HCT116 (cell line): ENCODE measurements at regions not wholly inside any gene's neighbourhood (a gene's known extent, or its start where the extent isn't known, plus 50 kb on each side); places are given as distances from the start of the nearest gene placed in this dataset.

Experiments used
- ATAC-seq: fragments of 200-7000 bp; cut with Tn5 transposase; 2 replicates; pipeline ENCODE4 v1.9.1; 2020; ENCODE audit warnings: mild to moderate bottlenecking, moderate library complexity
- BruUV-seq: library from RNA; stranded (reverse); fragments of 400-500 nt; replicated peaks from 2 replicates; lab custom pipeline; 2021; lab: Mats Ljungman, UMichigan
- CTCF ChIA-PET: fragments of 300-600 bp; sonication (Branson Sonifier 250); formaldehyde crosslinking; loops from one replicate; lab custom pipeline; 2021; ENCODE audit warnings: antibody characterized with exemption; lab: Charles Lee
- POLR2A ChIA-PET: fragments of 300-600, 350-600 bp; sonication (Branson Sonifier 250); formaldehyde crosslinking; loops from one replicate; lab custom pipeline; 2021; ENCODE audit warnings: antibody characterized with exemption; lab: Charles Lee
- RAD21 ChIA-PET, 2 experiments: fragments of 300-600 bp; sonication (Branson Sonifier 250); formaldehyde crosslinking; loops; one replicate each; lab custom pipeline; 2023; ENCODE audit warnings: low total read pairs in 2 of 2; ENCODE audit not compliant: uncharacterized antibody in 2 of 2, unreplicated experiment in 2 of 2, low non-redundant PET in 1 of 2; lab: Charles Lee
- DNase-seq: peaks from one replicate; pipeline ENCODE4 v3.0.0-alpha.2; 2010; ENCODE audit warnings: low read depth, low spot score
- H2AFZ ChIP-seq: fragments of 200-600 bp; shearing (Covaris generic), sonication (generic); 2 replicates; pipeline ENCODE4 v1.6.1; 2017; ENCODE audit warnings: low read depth, mixed run types, mixed read lengths, antibody characterized with exemption, low read length; ENCODE audit not compliant: poor library complexity, severe bottlenecking
- H3K27ac ChIP-seq: 2 replicates; pipeline ENCODE4 v1.5.1; 2012; ENCODE audit warnings: low read depth, low read length
- H3K27me3 ChIP-seq: fragments of 200-600 bp; sonication (generic); 2 replicates; pipeline ENCODE4 v1.6.1; 2016; ENCODE audit warnings: mixed run types, low read length, mixed read lengths; ENCODE audit not compliant: insufficient read depth
- H3K36me3 ChIP-seq, 2 experiments: fragments of 200-500 bp in 1 of 2; fragments of 200-600 bp in 1 of 2; sonication (Bioruptor generic) in 1 of 2; sonication (generic) in 1 of 2; 2 replicates each; pipeline versions ENCODE4 v1.5.1 to v1.6.1; 2014 to 2016; ENCODE audit warnings: low read length in 2 of 2, inconsistent platforms in 1 of 2, mixed read lengths in 1 of 2, mixed run types in 1 of 2; ENCODE audit not compliant: insufficient read depth in 2 of 2, control insufficient read depth in 1 of 2
- H3K4me1 ChIP-seq, 2 experiments: fragments of 200-600 bp in 1 of 2; sonication (generic) in 1 of 2; 2 replicates each; pipeline versions ENCODE4 v1.5.1 to v1.6.1; 2012 to 2017; ENCODE audit warnings: low read length in 2 of 2, inconsistent platforms in 1 of 2, mild to moderate bottlenecking in 1 of 2, mixed read lengths in 1 of 2, mixed run types in 1 of 2, moderate library complexity in 1 of 2; ENCODE audit not compliant: insufficient read depth in 2 of 2, control insufficient read depth in 1 of 2
- H3K4me2 ChIP-seq: fragments of 200-600 bp; sonication (generic); 2 replicates; pipeline ENCODE4 v1.6.1; 2017; ENCODE audit warnings: mixed run types, low read length, mixed read lengths
- H3K4me3 ChIP-seq, 2 experiments: fragments of 200-600 bp in 1 of 2; sonication (generic) in 1 of 2; replicated peaks in 1 of 2; 2 replicates each; pipeline ENCODE4 v1.5.1; 2011 to 2016; ENCODE audit warnings: low read length in 2 of 2, control low read depth in 1 of 2, low read depth in 1 of 2, mild to moderate bottlenecking in 1 of 2, mixed read lengths in 1 of 2, mixed run types in 1 of 2
- H3K79me2 ChIP-seq: fragments of 200-600 bp; sonication (generic); 2 replicates; pipeline ENCODE4 v1.6.1; 2017; ENCODE audit warnings: mild to moderate bottlenecking, mixed run types, low read length, moderate library complexity, mixed read lengths; ENCODE audit not compliant: insufficient read depth
- H3K9ac ChIP-seq: fragments of 200-600 bp; sonication (generic); 2 replicates; pipeline ENCODE4 v1.6.1; 2016; ENCODE audit warnings: low read length, mixed read lengths
- H3K9me2 ChIP-seq: fragments of 200-600 bp; sonication (generic), shearing (Covaris generic); 2 replicates; pipeline ENCODE4 v1.6.1; 2017; ENCODE audit warnings: mixed run types, mild to moderate bottlenecking, moderate library complexity; ENCODE audit not compliant: insufficient read depth
- H3K9me3 ChIP-seq, 2 experiments: fragments of 200-500 bp in 1 of 2; fragments of 200-600 bp in 1 of 2; sonication (Bioruptor generic) in 1 of 2; sonication (generic) in 1 of 2; 2 replicates each; pipeline ENCODE4 v1.6.1; 2014 to 2017; ENCODE audit warnings: low read length in 2 of 2, mixed read lengths in 2 of 2, inconsistent platforms in 1 of 2, low read depth in 1 of 2, mild to moderate bottlenecking in 1 of 2, mixed run types in 1 of 2, moderate library complexity in 1 of 2; ENCODE audit not compliant: control insufficient read depth in 1 of 2, insufficient read depth in 1 of 2
- H4K20me1 ChIP-seq: fragments of 200-600 bp; sonication (generic), shearing (Covaris generic); 2 replicates; pipeline ENCODE4 v1.6.1; 2017; ENCODE audit warnings: mixed run types, mild to moderate bottlenecking, moderate library complexity; ENCODE audit not compliant: insufficient read depth
- CEBPB ChIP-seq: IDR thresholded peaks from 2 replicates; pipeline ENCODE4 v1.6.1; 2012; ENCODE audit warnings: low read depth
- EGR1 ChIP-seq: IDR thresholded peaks from 2 replicates; pipeline ENCODE4 v1.6.1; 2012; ENCODE audit warnings: low read depth
- ELF1 ChIP-seq: IDR thresholded peaks from 2 replicates; pipeline ENCODE4 v1.6.1; 2012; ENCODE audit warnings: low read depth, borderline replicate concordance
- EZH2phosphoT487 ChIP-seq: fragments of 200-600 bp; IDR thresholded peaks from 2 replicates; pipeline ENCODE4 v1.6.1; 2018; ENCODE audit warnings: antibody characterized with exemption, borderline replicate concordance
- JUND ChIP-seq: IDR thresholded peaks from 2 replicates; pipeline ENCODE4 v1.6.1; 2012
- POLR2AphosphoS5 ChIP-seq: IDR thresholded peaks from 2 replicates; pipeline ENCODE4 v1.6.1; 2011; ENCODE audit warnings: mild to moderate bottlenecking, low read depth, low read length, moderate library complexity
- RAD21 ChIP-seq: IDR thresholded peaks from 2 replicates; pipeline ENCODE4 v1.6.1; 2012; ENCODE audit warnings: low read depth, mild to moderate bottlenecking
- SIN3A ChIP-seq: IDR thresholded peaks from 2 replicates; pipeline ENCODE4 v1.6.1; 2012; ENCODE audit warnings: low read depth
- SP1 ChIP-seq: IDR thresholded peaks from 2 replicates; pipeline ENCODE4 v1.6.1; 2012; ENCODE audit warnings: low read depth
- SRF ChIP-seq: IDR thresholded peaks from 2 replicates; pipeline ENCODE4 v1.6.1; 2012; ENCODE audit warnings: low read depth
- TCF7L2 ChIP-seq: IDR thresholded peaks from 2 replicates; pipeline ENCODE4 v1.7.0; 2011; ENCODE audit warnings: borderline replicate concordance, inconsistent platforms; ENCODE audit not compliant: insufficient read depth, insufficient read length; ENCODE audit errors: extremely low read depth
- YY1 ChIP-seq: IDR thresholded peaks from 2 replicates; pipeline ENCODE4 v1.6.1; 2011; ENCODE audit warnings: low read length, low read depth, moderate library complexity, mild to moderate bottlenecking; ENCODE audit not compliant: insufficient replicate concordance; ENCODE audit errors: extremely low read depth
- ZNF274 ChIP-seq: fragments of 200-500 bp; sonication (Bioruptor generic); IDR thresholded peaks from 2 replicates; pipeline ENCODE4 v1.6.1; 2014; ENCODE audit warnings: mild to moderate bottlenecking, low read depth, low read length, inconsistent platforms
- intact Hi-C: fragments of 100-400 bp; cut with micrococcal nuclease; formaldehyde crosslinking; loops from 2 replicates; pipeline ENCODE4 v1.10.0; 2022
- TF ChIP-seq, protein P1 (sequence below): IDR thresholded peaks from 2 replicates; pipeline ENCODE4 v1.6.1; 2011; ENCODE audit warnings: mild to moderate bottlenecking, low read length, moderate library complexity; ENCODE audit not compliant: insufficient replicate concordance; ENCODE audit errors: extremely low read depth
- TF ChIP-seq, protein P2 (sequence below): IDR thresholded peaks from 2 replicates; pipeline ENCODE4 v1.6.1; 2012
- TF ChIP-seq, protein P3 (sequence below): IDR thresholded peaks from 2 replicates; pipeline ENCODE4 v1.6.1; 2012

- Histone ChIP-seq H3K4me1 (no peaks in the 10 kb centered on the region), H4K20me1 (no peaks in the 10 kb centered on the region)
- no TSS peak for BruUV-seq
- TF ChIP-seq ZNF274 = no peak
- no peak for TF ChIP-seq RAD21
- TF ChIP-seq, protein P1, sequence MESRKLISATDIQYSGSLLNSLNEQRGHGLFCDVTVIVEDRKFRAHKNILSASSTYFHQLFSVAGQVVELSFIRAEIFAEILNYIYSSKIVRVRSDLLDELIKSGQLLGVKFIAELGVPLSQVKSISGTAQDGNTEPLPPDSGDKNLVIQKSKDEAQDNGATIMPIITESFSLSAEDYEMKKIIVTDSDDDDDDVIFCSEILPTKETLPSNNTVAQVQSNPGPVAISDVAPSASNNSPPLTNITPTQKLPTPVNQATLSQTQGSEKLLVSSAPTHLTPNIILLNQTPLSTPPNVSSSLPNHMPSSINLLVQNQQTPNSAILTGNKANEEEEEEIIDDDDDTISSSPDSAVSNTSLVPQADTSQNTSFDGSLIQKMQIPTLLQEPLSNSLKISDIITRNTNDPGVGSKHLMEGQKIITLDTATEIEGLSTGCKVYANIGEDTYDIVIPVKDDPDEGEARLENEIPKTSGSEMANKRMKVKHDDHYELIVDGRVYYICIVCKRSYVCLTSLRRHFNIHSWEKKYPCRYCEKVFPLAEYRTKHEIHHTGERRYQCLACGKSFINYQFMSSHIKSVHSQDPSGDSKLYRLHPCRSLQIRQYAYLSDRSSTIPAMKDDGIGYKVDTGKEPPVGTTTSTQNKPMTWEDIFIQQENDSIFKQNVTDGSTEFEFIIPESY = no peak
- no peak for TF ChIP-seq SRF
- no peak for TF ChIP-seq JUND
- no peak for TF ChIP-seq SIN3A
- no peak for TF ChIP-seq POLR2AphosphoS5
- no peak for TF ChIP-seq EZH2phosphoT487
- no peak for TF ChIP-seq YY1
- no peak for TF ChIP-seq SP1
- TF ChIP-seq TCF7L2 = no peak
- no peak for TF ChIP-seq EGR1
- TF ChIP-seq, protein P2, sequence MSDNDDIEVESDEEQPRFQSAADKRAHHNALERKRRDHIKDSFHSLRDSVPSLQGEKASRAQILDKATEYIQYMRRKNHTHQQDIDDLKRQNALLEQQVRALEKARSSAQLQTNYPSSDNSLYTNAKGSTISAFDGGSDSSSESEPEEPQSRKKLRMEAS = no peak
- no peak for TF ChIP-seq CEBPB
- no peak for TF ChIP-seq ELF1
- TF ChIP-seq, protein P3, sequence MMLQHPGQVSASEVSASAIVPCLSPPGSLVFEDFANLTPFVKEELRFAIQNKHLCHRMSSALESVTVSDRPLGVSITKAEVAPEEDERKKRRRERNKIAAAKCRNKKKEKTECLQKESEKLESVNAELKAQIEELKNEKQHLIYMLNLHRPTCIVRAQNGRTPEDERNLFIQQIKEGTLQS = no peak
- TF ChIP-seq, all 23 proteins: peak for 0
- H3K9me3 ChIP-seq = no peaks in the 10 kb centered on the region
- no peaks in the 10 kb centered on the region for H3K9me2 ChIP-seq
- ATAC-seq (no peak), DNase-seq (no peak)
- no peak overlapping the region for H2AFZ ChIP-seq
- no peaks in the 10 kb centered on the region for H3K79me2 ChIP-seq
- H3K36me3 ChIP-seq = no peaks in the 10 kb centered on the region
- H3K4me2 ChIP-seq = no peak overlapping the region
- H3K4me3 ChIP-seq = no peak overlapping the region
- no peak overlapping the region for H3K9ac ChIP-seq
- no peak overlapping the region for H3K27ac ChIP-seq
- ChIA-PET CTCF (no interaction called here), RAD21 (no interaction called here), POLR2A (no interaction called here)
- intact Hi-C loops = no loop called here
- H3K27me3 ChIP-seq = no peaks in the 10 kb centered on the region
These were observed 125.1 kb upstream of the COL5A1 start for GRCh38 chr9:134516464-134516863.
